NT2/D1 (cell line): ENCODE measurements at regions not wholly inside any gene's neighbourhood (a gene's known extent, or its start where the extent isn't known, plus 50 kb on each side); places are given as distances from the start of the nearest gene placed in this dataset.
A peak's percentile ranks its signal among the peaks of the same experiment; 100 is the strongest.

Experiments used
- DNase-seq: peaks from one replicate; pipeline ENCODE4 v3.0.0-alpha.2; 2011; ENCODE audit warnings: low read depth, low spot score
- H3K27me3 ChIP-seq: 2 replicates; pipeline ENCODE4 v1.6.0; 2011; ENCODE audit warnings: mild to moderate bottlenecking; ENCODE audit not compliant: insufficient read length, insufficient read depth
- H3K36me3 ChIP-seq: 2 replicates; pipeline ENCODE4 v1.6.1; 2011; ENCODE audit warnings: mild to moderate bottlenecking, low read length, mixed read lengths; ENCODE audit not compliant: insufficient read depth, insufficient read length
- H3K4me1 ChIP-seq: 2 replicates; pipeline ENCODE4 v1.5.1; 2011; ENCODE audit not compliant: insufficient read depth, insufficient read length
- H3K4me3 ChIP-seq: 2 replicates; pipeline ENCODE4 v1.5.1; 2011; ENCODE audit warnings: low read depth; ENCODE audit not compliant: insufficient read length
- H3K9ac ChIP-seq: 2 replicates; pipeline ENCODE4 v1.6.0; 2011; ENCODE audit warnings: low read depth; ENCODE audit not compliant: insufficient read length
- H3K9me3 ChIP-seq: 2 replicates; pipeline ENCODE4 v1.5.1; 2011; ENCODE audit warnings: mild to moderate bottlenecking, low read length; ENCODE audit not compliant: insufficient read depth
- SUZ12 ChIP-seq: IDR thresholded peaks from 2 replicates; pipeline ENCODE4 v1.6.1; 2011; ENCODE audit not compliant: insufficient read length, insufficient read depth; ENCODE audit errors: extremely low read depth
- YY1 ChIP-seq: IDR thresholded peaks from 2 replicates; pipeline ENCODE4 v1.6.1; 2011; ENCODE audit not compliant: insufficient read length, insufficient read depth
- ZNF274 ChIP-seq: IDR thresholded peaks from 2 replicates; pipeline ENCODE4 v1.6.1; 2011; ENCODE audit warnings: mild to moderate bottlenecking, low read depth, low read length

DNA sequence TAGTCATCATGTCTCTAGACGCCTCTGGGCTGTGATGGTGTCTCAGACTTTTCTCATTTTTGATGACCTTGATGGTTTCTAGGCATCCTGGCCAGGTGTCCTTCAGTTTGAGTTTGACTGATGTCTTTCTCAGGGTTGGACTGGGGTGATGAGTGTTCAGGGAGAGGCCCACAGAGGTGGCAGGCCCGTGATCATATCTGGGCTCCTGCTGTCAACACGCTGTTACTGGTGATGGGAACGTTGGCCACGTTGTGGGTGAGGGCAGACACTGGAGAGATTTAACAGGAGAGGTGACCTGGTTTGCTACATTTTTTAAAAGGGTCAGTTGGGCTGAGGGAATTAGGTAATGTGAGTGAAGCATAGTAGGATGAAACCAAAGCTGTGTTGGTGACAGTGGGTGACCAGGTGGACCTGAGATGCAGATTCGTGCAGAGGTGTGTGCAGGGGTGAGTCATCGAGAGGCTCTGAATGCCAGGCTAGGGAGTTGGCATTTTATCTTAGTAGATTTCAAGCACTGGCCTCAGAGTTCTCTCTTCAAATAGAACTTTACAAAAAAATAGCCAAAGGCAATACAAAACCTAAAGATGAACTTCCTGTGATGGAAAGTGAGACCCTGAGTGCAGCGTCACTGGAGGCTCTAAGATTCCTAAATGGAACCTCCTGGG, 174.1 kb downstream of the CDH26 start:
- no peaks in the 10 kb centered on the region for H3K27me3 ChIP-seq
- H3K9ac ChIP-seq, result no peak overlapping the region
- TF ChIP-seq YY1 (no peak), SUZ12 (no peak), ZNF274 (no peak)
- DNase-seq, result no peak
- no peaks in the 10 kb centered on the region; the same call in 1 of the 2 replicates for H3K9me3 ChIP-seq
- no peak overlapping the region for H3K4me3 ChIP-seq
- H3K36me3 ChIP-seq, result no peaks in the 10 kb centered on the region
- H3K4me1 ChIP-seq, result no peaks in the 10 kb centered on the region

DNA sequence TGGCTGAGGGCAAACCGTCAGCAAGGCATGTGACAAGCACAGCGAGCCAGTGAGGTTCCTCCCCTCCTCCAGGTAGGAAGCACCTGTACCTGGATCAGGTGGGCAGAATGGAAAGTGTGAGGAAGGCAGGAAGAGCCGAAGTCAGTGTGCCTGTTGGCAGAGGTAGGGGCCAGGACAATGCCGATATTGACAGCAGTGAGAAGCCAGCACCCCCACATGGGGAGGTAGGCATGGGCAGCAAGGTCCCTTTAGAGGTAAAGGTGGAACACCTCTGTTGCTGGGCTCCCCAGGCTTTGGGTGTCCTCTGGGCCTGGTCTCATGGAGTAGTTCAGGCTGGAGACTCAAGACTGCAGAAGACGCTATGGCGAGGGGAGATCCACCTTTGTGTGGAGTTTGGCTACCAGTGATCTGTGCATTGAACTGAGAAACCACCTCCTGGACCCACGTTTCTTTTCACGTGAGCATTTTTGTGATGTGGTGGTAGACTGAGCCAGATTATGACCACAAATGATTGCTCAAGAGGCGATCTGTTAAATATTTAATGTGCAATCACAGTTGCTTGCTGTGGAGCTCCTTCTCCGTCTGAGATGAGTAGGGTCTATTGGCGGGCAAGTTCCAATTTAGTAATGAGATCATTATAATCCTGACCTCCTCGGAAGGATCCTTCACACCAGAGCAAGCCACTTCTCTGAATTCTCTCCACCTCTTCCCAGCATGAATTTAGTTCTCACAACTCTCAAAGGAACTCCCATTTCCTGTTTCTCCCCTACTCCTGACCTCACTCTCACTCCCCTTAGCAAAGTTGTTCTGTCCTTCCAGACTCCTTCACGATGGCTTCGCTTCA, 174.8 kb downstream of the CDH26 start:
- no peaks in the 10 kb centered on the region for H3K27me3 ChIP-seq
- H3K9me3 ChIP-seq, result no peaks in the 10 kb centered on the region; the same call in 1 of the 2 replicates
- no peak overlapping the region for H3K9ac ChIP-seq
- H3K4me3 ChIP-seq, result no peak overlapping the region
- H3K4me1 ChIP-seq, result no peaks in the 10 kb centered on the region
- DNase-seq, result no peak
- no peak for TF ChIP-seq ZNF274
- TF ChIP-seq SUZ12, result no peak
- no peak for TF ChIP-seq YY1
- H3K36me3 ChIP-seq, result no peaks in the 10 kb centered on the region

GRCh38 chr20:60135276-60135675, 177.1 kb downstream of the CDH26 start:
- DNase-seq, result no peak
- Histone ChIP-seq H3K9me3 (no peaks in the 10 kb centered on the region; the same call in 1 of the 2 replicates), H3K36me3 (no peaks in the 10 kb centered on the region), H3K4me1 (no peaks in the 10 kb centered on the region), H3K27me3 (no peaks in the 10 kb centered on the region), H3K9ac (no peak overlapping the region), H3K4me3 (no peak overlapping the region)
- TF ChIP-seq SUZ12 (no peak), ZNF274 (no peak), YY1 (no peak)

DNA sequence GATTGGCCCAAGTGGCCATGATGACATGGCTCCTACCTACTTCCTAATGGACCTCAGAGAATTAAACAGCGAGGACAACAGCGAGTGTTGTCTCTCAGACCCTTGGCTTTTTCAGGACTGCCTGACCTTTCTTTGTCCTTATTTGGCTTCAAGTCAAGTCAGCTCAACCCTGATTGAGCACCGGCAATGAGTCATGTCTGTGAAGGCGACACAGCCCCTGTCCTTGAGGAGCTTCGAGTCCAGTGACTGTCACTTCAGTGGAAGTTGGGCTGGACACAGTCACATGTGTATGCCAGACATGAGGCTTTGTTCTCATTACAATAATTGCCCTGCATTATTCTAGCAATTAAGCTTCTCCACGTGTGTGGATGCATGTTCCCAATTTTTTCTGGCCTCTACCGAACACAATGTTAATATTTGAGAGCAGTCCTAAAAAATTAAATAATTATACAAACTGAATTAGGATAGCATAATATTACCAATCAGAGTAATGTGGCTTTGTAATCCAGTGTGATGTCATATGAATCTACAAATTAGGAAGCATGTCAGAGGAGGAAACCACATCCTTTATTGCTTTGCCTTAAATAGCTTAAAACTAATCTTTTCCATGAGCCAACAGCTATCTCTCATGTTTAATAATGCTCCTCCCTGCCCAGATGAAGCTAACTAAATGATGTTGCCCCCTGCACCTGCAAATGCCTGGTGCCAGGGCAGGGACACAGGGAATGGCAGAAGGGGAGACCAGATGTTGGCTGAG, 178.6 kb downstream of the CDH26 start:
- H3K9ac ChIP-seq, result no peak overlapping the region
- H3K4me1 ChIP-seq, result no peaks in the 10 kb centered on the region
- DNase-seq, result no peak
- no peaks in the 10 kb centered on the region for H3K27me3 ChIP-seq
- H3K4me3 ChIP-seq, result no peak overlapping the region
- H3K36me3 ChIP-seq, result no peaks in the 10 kb centered on the region
- H3K9me3 ChIP-seq, result no peaks in the 10 kb centered on the region; the same call in 1 of the 2 replicates
- TF ChIP-seq ZNF274, result no peak
- no peak for TF ChIP-seq YY1
- TF ChIP-seq SUZ12, result no peak

GRCh38 chr20:60137657-60138245, 179.5 kb downstream of the CDH26 start:
- Histone ChIP-seq H3K9ac (no peak overlapping the region), H3K27me3 (no peaks in the 10 kb centered on the region), H3K9me3 (no peaks in the 10 kb centered on the region; the same call in 1 of the 2 replicates), H3K4me1 (no peaks in the 10 kb centered on the region), H3K4me3 (no peak overlapping the region), H3K36me3 (no peaks in the 10 kb centered on the region)
- TF ChIP-seq ZNF274 (no peak), YY1 (no peak), SUZ12 (no peak)
- peak; percentile 22 for DNase-seq

DNA sequence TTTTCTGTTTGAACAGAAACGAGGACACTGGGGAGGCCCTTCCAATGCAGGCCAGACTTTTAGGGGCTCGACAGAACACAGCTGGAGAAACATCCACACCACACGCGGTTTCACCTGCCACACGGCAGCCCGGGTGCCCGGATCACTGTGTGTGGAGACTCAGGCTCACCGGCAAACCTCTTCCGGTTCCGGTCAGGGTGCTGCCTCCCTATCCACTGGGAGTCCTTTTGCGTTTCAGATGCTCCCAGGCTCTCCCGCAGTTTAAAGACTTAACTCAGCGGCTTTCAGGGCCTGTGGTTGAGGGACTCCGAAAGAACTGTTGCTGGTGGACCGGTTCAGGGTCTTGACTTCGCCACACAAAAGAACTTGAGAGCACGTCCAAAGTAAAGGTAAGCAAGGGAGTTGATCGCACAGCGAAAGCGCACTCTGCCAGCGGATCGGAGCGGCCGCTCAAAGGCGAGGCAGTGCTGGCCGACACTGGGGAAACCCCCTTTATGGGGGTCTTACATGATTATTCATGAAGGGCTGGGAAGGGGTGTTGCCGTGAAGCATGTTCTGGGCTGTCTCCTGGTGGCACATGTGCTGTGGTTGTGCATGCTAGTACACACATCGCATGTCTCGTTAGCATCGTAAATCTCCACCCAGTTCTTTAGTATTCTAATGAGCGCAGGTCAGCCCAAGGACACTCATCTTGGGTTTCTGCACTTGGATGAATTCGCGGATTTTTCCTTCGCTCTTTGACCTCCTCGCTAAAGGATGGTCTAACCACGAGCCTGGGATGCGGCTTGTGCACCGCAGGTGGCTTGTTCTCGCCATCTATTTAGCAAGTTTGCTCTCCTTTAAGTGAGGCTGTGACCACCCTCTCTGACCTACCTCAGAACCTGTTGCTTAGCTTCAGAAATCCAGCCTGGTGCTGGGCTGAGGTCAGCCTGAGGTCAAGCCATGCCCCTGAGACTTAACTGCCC, 180.3 kb downstream of the CDH26 start:
- no peak overlapping the region for H3K9ac ChIP-seq
- DNase-seq, result no peak

More for the DNA sequence above, 180.3 kb downstream of the CDH26 start:
- TF ChIP-seq YY1, result no peak
- no peak for TF ChIP-seq ZNF274
- TF ChIP-seq SUZ12, result no peak
- Histone ChIP-seq H3K36me3 (no peaks in the 10 kb centered on the region), H3K4me1 (no peaks in the 10 kb centered on the region), H3K4me3 (no peak overlapping the region), H3K9me3 (no peaks in the 10 kb centered on the region; the same call in 1 of the 2 replicates), H3K27me3 (no peaks in the 10 kb centered on the region)
